ENCODE measurements at regions not wholly inside any gene's neighbourhood (a gene's known extent, or its start where the extent isn't known, plus 50 kb on each side); places are given as distances from the start of the nearest gene placed in this dataset.
"Not testable (repeated sequence)": the region's sequence is repeated elsewhere in the genome, so short reads cannot be mapped to it uniquely, and the experiment has no call there.

GRCh38 chr6:94687255-94687654 is 890.1 kb upstream of the MANEA start:
- DNase-seq = not testable (repeated sequence)

DNA sequence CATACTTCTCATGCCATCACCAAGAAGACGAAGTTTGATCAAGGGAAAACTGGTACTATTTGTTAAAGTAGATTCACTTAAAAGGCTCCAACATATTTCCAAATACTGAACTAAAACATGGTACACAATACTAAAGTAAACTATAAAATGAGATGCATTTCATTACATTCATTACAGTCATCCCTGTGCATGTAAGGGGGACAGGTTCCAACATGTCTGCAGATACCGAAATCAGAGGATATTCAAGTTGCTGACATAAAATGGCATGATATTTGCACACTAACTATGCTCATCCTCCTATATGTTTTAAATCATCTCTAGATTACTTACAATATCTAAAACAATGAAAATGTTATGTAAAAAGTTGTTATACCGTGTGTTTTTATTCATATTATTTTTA is 893.9 kb upstream of the MANEA start:
- DNase-seq = no peak

- no peak for DNase-seq
These were observed 896.6 kb upstream of the MANEA start for GRCh38 chr6:94680669-94681212.

GRCh38 chr6:94673251-94673650 is 904.1 kb upstream of the MANEA start:
- no peak for DNase-seq

GRCh38 chr6:94670017-94670416 is 907.3 kb upstream of the MANEA start:
- no peak for DNase-seq

DNA sequence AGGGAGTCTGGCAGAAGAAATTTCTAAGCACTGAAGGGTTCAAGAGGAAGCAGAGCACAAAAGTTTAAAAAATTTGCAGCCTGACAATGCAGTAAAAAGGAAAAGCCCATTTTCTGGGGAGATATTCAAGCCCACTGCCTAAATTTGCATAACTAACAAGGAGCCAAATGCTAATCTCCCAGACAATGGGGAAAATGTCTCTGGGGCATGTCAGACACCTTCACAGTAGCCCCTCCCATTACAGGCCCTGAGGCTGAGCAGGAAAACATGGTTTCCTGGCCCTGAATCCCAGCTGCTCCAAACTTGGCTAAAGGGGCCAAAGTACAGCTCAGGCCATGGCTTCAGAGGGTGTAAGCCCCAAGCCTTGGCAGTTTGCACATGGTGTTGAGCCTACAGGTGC is 908.5 kb upstream of the MANEA start:
- DNase-seq = no peak

GRCh38 chr6:94658929-94659328 is 918.4 kb upstream of the MANEA start:
- no peak for DNase-seq

GRCh38 chr6:94651239-94651638 is 926.1 kb upstream of the MANEA start:
- no peak for DNase-seq

DNA sequence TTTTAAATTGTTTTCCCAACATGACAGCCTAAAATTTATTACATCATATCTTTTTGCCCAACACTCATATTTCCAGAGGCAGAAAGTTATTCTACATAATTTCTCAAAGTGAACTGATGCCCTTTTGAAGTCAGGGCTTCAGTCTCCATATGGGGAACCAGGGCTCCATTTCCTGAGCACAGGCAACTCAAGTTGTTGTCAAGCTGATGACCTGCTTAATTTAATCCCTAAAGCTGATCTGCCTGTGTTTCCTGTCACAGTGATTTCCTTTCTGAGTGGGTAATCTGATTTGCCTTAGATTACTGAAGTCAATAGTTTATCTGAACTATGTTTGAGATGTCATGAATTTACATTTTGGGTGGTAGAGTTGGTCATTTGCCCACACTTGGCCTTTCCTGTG is 932.1 kb upstream of the MANEA start:
- no peak for DNase-seq

GRCh38 chr6:94639564-94639963 is 937.8 kb upstream of the MANEA start:
- no peak for DNase-seq

DNA sequence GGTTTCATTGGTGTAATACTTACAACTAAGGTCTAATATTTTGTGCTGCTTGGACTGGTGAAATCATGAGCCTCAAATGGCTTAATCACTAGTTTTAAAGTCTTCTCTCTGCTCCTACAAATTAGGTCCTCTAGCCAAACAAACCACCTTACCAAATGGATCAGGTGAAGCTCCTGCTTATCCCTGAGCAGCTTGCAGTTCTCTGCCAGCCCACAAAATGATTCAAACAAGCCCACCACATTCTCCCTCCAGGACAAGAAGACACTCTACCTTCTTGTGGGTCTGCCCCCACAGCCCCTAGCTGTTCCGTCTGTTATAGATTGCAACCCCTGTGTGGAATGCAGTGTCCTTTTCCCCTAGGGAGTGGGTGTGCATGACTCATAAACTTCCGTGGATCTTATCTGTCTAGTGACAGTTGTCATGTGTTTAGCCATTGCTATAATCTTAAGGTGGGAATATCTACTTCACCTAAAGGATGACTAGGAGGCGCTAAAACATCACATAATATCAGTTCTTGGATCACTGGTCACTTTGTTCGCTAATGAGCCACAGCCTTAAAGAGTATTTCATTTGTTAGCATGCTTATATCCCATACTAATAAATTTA is 940.5 kb upstream of the MANEA start:
- DNase-seq = no peak

DNA sequence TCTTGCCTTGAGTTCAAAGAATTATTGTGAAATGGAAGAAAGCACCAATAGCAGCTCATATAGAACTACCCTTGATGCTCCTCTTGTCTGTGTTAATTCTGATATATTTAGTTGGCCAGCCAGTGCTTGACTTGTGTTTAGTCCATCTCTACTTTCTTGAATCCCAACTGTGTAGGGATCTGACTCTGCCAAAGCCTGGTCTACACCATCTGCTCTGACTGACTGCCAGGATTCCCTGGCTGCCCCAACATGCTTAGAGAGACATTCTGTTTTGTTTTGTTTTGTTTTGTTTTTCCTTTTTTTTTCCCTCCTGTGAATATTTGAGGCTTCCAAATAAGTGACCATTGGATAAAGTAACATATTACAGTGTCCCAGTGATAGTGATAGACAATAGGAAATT is 953.7 kb upstream of the MANEA start:
- DNase-seq = no peak

- DNase-seq = no peak
These were observed 954.6 kb upstream of the MANEA start for GRCh38 chr6:94622783-94623182.

- DNase-seq = no peak
These were observed 976.7 kb upstream of the MANEA start for GRCh38 chr6:94600636-94601035.

DNA sequence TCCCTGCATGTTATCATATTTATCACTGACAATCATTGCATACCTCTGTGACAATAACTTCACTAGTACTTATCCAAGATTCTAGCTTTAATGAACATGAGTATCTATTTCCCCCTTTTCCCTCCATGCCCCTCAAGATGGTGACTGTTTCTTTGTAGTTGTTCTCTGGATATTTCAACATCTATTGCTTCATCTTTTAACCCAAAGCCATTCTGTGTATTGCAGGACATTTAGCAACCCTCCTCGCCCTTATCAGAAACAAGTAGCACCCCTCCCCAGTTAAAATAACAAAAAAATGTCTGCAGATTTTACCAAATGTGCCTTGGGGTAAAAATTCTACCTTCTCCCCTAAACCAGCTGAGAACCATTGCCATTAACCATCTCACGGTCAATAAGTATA is 979.8 kb upstream of the MANEA start:
- DNase-seq = no peak

- no peak for DNase-seq
These were observed 986.9 kb upstream of the MANEA start for GRCh38 chr6:94590416-94590815.

- DNase-seq = no peak
These were observed 989.0 kb upstream of the MANEA start for GRCh38 chr6:94588301-94588700.

GRCh38 chr6:94584211-94584610 is 993.1 kb upstream of the MANEA start:
- DNase-seq = no peak

DNA sequence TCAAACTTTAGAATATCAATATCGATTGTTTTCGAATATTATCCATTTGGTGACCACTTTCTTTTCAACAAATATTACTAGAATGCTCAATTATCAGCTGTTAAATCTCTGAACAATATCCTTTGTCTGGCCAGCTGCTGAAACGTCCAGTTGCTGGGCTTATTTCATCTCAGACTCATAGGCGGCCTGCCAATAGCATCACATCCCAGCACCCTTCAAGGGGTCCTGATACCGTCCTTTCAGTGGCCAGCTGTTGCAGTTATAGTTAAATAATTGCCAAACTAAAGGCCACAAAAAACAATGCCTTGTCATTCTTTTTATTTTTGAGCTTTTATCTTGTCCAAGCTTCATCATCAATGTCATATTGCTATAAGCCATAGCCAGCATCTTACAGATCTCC is 1006.8 kb upstream of the MANEA start:
- no peak for DNase-seq

- DNase-seq = no peak
These were observed 1014.5 kb upstream of the MANEA start for GRCh38 chr6:94562846-94563245.

- DNase-seq = no peak
These were observed 1017.4 kb upstream of the MANEA start for GRCh38 chr6:94559829-94560537.

GRCh38 chr6:94557207-94557606 is 1020.1 kb upstream of the MANEA start:
- DNase-seq = not testable (repeated sequence)

DNA sequence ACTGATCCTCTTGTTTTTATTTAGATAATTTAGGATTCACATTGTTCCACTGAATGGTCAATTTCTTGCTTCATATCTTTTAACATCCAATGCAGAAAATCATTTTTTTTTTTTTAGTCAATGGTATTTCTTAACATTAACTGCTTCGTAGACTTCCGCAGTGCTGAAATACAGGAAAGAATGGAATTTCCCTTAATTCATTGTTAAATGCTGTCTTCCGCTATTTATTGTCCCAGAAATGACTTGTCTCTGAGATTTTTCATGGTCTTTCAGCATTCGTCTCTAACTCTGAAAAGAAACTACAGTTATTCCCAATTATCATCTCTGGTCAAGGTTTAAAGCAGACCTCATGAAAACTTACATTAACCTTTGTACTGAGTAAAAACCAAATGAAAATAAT is 1029.1 kb upstream of the MANEA start:
- DNase-seq = no peak

- DNase-seq = no peak
These were observed 1041.5 kb upstream of the MANEA start for GRCh38 chr6:94535798-94536197.

Data from T-helper 1 cell (primary cell).